ENCODE measurements at regions not wholly inside any gene's neighbourhood (a gene's known extent, or its start where the extent isn't known, plus 50 kb on each side); places are given as distances from the start of the nearest gene placed in this dataset.
A peak's percentile ranks its signal among the peaks of the same experiment; 100 is the strongest.

DNA sequence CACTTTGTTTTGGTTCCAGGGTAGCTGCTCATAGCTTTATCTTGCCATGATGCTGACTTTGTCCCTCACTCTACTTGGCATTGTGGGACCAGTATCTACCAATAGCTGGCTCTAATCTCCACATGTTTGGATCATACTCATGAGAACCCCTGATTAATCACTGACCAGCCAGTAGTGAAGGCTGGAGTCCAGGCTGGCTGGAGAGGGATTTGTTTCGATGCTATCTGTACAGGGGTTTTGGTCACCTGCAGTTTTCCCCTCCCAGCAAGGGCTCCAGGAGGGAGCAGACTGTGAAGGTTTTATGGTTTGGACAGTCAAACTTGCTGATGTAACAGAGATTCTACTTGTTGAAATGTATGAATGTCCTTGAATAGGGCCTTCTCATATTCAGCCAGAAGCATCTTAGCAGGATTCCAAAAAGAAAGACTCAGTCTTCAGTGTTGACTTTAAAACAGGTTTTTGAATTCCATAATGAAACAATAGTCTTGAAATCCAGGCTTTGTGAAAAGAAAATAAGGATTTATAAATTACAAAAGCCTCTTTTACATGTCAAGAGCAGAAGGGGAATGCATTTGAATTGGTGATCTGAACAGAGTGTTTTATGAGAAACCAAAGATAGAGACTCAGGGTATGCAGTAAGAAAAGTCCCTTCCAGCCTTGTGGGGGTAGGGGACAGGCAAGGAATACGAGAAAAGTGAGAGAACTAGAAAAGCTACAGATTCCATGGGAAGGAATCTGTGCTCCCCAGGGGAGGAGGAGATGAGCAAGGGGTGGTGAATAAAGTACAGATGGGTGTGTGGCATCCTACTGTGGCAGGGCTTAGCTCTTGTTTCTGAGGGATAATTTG is 103.1 kb upstream of the SHISA3 start:
- no peaks in the 10 kb centered on the region for H3K27me3 ChIP-seq (ENCODE audit: low read length)
- no peaks in the 10 kb centered on the region for H3K9me3 ChIP-seq (ENCODE audit: low read length)
- H3K9me2 ChIP-seq (replicated peaks; ENCODE audit: insufficient read depth, low read length): no peaks in the 10 kb centered on the region
- H3K4me3 ChIP-seq (ENCODE audit: low read length): no peak overlapping the region
- no peak overlapping the region for H3K27ac ChIP-seq (ENCODE audit: low read length)
- H3K4me1 ChIP-seq (ENCODE audit: low read length): no peaks in the 10 kb centered on the region
- H3K36me3 ChIP-seq (ENCODE audit: insufficient read depth, low read length): no peaks in the 10 kb centered on the region
- no peaks in the 10 kb centered on the region for H3K79me2 ChIP-seq (ENCODE audit: low read length)
- H2AFZ ChIP-seq (ENCODE audit: low read length): no peak overlapping the region
- no peak for DNase-seq
- no peaks in the 10 kb centered on the region for H4K20me1 ChIP-seq (ENCODE audit: insufficient read depth, low read depth, low read length)
- no peak overlapping the region for H3K4me2 ChIP-seq (ENCODE audit: low read depth, low read length, poor library complexity, severe bottlenecking)
- no peak overlapping the region for H3K9ac ChIP-seq (ENCODE audit: low read length)

DNA sequence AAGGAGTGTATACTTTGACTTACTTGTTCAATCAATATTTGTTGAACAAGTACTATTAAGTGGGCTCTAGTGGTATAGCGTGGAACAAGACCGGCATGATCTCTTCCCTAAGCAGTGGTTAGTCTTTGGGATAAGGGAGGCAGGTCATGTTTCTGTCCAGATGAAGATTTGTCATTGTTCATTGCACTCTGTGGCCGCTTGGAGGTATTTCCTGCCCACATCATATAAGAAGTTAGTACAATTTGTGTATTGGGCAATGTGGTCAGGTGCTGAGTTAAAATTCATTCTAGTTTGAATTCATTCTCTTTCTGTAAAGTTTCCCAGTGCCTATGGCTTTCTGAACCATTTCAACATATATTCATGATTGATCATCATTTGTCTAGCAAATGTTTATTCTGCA is 101.1 kb upstream of the SHISA3 start:
- Histone ChIP-seq H3K27ac (ENCODE audit: low read length) (no peak overlapping the region), H4K20me1 (ENCODE audit: insufficient read depth, low read depth, low read length) (no peaks in the 10 kb centered on the region), H3K4me3 (ENCODE audit: low read length) (no peak overlapping the region), H3K4me1 (ENCODE audit: low read length) (no peaks in the 10 kb centered on the region), H3K36me3 (ENCODE audit: insufficient read depth, low read length) (no peaks in the 10 kb centered on the region), H3K9ac (ENCODE audit: low read length) (no peak overlapping the region), H2AFZ (ENCODE audit: low read length) (no peak overlapping the region), H3K27me3 (ENCODE audit: low read length) (no peaks in the 10 kb centered on the region), H3K9me3 (ENCODE audit: low read length) (no peaks in the 10 kb centered on the region), H3K4me2 (ENCODE audit: low read depth, low read length, poor library complexity, severe bottlenecking) (no peak overlapping the region), H3K9me2 (replicated peaks; ENCODE audit: insufficient read depth, low read length) (no peaks in the 10 kb centered on the region), H3K79me2 (ENCODE audit: low read length) (no peaks in the 10 kb centered on the region)
- DNase-seq: no peak

DNA sequence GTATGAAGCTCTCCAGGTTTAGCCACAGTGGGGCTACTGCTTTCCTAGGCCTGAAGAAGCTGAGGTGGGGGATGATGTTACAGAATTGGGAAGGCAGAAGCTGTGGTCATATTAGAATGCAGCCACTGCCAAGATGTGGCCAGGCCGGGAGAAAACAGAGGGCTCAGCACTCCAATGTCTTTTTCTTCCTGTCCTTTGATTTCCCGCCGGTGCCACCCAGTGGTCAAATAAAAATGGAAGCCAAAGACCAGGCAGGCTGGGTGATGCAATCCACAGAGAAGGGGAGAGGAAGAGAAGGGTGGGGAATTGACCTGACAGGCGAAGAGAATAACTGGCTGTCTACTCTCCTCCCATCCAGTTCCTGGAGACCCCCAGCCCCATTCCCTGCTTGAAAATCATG is 94.9 kb upstream of the SHISA3 start:
- Histone ChIP-seq H3K79me2 (ENCODE audit: low read length) (no peaks in the 10 kb centered on the region), H3K27ac (ENCODE audit: low read length) (no peak overlapping the region), H3K36me3 (ENCODE audit: insufficient read depth, low read length) (no peaks in the 10 kb centered on the region), H3K4me3 (ENCODE audit: low read length) (no peak overlapping the region), H3K4me2 (ENCODE audit: low read depth, low read length, poor library complexity, severe bottlenecking) (no peak overlapping the region), H2AFZ (ENCODE audit: low read length) (no peak overlapping the region), H3K9me3 (ENCODE audit: low read length) (no peaks in the 10 kb centered on the region), H3K9ac (ENCODE audit: low read length) (no peak overlapping the region), H3K27me3 (ENCODE audit: low read length) (no peaks in the 10 kb centered on the region), H4K20me1 (ENCODE audit: insufficient read depth, low read depth, low read length) (no peaks in the 10 kb centered on the region), H3K9me2 (replicated peaks; ENCODE audit: insufficient read depth, low read length) (no peaks in the 10 kb centered on the region), H3K4me1 (ENCODE audit: low read length) (no peaks in the 10 kb centered on the region)
- DNase-seq: peak; percentile 59

DNA sequence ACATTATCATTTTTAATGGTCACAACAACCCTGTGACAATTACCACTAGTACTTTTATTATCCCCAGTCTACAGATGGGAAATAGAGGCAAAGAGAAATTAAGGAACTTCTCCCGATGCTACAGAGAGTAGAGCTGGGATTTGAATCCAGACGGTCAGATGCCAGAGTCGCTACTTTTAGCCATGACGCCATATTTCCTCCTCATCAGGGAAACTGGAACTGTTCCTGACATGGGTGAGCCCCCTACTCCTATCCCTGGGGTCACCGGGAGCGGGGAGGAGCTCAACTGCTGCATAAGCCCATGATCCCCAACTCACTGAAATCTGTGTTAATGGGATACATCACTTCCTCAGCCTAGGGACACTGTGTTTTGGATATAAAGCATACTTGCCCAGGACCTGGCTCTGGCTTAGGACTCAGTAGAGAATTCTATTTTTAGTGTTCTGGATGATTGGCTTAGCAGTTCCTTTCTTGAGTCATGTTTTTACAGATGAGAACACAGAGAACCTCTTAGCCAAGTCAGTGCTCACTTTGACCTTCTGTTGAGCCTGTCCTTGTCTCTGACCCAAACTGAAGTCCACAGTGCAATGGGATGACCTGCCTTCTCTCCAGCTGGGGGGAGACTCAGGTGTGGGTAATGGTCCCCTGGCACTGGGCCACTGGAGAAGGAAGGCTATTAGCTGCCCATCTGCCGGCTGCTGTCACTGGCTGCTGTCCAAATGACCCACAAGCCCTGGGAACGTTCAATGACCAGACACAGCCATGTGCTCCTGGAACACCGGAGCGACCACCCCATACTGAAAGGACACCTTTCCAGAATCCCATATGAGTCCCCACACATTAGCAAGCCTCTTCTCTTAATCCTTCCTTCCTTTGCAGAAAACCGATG is 90.8 kb upstream of the SHISA3 start:
- Histone ChIP-seq H3K79me2 (ENCODE audit: low read length) (no peaks in the 10 kb centered on the region), H4K20me1 (ENCODE audit: insufficient read depth, low read depth, low read length) (no peaks in the 10 kb centered on the region), H3K27ac (ENCODE audit: low read length) (no peak overlapping the region), H3K27me3 (ENCODE audit: low read length) (no peaks in the 10 kb centered on the region), H3K4me2 (ENCODE audit: low read depth, low read length, poor library complexity, severe bottlenecking) (no peak overlapping the region), H3K9ac (ENCODE audit: low read length) (no peak overlapping the region), H2AFZ (ENCODE audit: low read length) (no peak overlapping the region), H3K9me2 (replicated peaks; ENCODE audit: insufficient read depth, low read length) (no peaks in the 10 kb centered on the region), H3K4me1 (ENCODE audit: low read length) (no peaks in the 10 kb centered on the region), H3K9me3 (ENCODE audit: low read length) (no peaks in the 10 kb centered on the region), H3K4me3 (ENCODE audit: low read length) (no peak overlapping the region), H3K36me3 (ENCODE audit: insufficient read depth, low read length) (no peaks in the 10 kb centered on the region)
- DNase-seq: no peak

DNA sequence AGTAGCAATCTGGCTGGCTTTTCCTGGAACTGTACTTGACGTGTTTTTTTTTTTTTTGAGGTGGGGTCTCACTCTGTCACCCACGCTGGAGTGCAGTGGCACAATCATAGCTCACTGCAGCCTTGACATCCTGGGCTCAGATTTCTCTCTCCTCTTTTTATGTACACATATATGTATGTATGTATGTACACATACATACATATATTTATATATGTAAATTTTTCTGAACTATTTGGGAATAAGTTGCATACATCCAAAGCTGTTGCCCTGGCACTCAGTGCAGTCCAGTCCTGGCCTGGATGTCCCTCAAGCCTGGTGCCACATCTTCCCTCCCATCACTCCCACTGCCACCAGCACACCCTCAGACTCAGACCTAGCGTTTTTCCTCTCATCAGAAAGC is 89.0 kb upstream of the SHISA3 start:
- Histone ChIP-seq H2AFZ (ENCODE audit: low read length) (no peak overlapping the region), H3K9ac (ENCODE audit: low read length) (no peak overlapping the region), H3K27me3 (ENCODE audit: low read length) (0 out of 2 replicates have a peak, but pooled peaks cover 3% of the 10 kb centered on the region), H4K20me1 (ENCODE audit: insufficient read depth, low read depth, low read length) (no peaks in the 10 kb centered on the region), H3K27ac (ENCODE audit: low read length) (no peak overlapping the region), H3K9me2 (replicated peaks; ENCODE audit: insufficient read depth, low read length) (no peaks in the 10 kb centered on the region), H3K9me3 (ENCODE audit: low read length) (no peaks in the 10 kb centered on the region), H3K4me2 (ENCODE audit: low read depth, low read length, poor library complexity, severe bottlenecking) (no peak overlapping the region), H3K36me3 (ENCODE audit: insufficient read depth, low read length) (no peaks in the 10 kb centered on the region), H3K79me2 (ENCODE audit: low read length) (no peaks in the 10 kb centered on the region), H3K4me1 (ENCODE audit: low read length) (no peaks in the 10 kb centered on the region), H3K4me3 (ENCODE audit: low read length) (no peak overlapping the region)
- no peak for DNase-seq

DNA sequence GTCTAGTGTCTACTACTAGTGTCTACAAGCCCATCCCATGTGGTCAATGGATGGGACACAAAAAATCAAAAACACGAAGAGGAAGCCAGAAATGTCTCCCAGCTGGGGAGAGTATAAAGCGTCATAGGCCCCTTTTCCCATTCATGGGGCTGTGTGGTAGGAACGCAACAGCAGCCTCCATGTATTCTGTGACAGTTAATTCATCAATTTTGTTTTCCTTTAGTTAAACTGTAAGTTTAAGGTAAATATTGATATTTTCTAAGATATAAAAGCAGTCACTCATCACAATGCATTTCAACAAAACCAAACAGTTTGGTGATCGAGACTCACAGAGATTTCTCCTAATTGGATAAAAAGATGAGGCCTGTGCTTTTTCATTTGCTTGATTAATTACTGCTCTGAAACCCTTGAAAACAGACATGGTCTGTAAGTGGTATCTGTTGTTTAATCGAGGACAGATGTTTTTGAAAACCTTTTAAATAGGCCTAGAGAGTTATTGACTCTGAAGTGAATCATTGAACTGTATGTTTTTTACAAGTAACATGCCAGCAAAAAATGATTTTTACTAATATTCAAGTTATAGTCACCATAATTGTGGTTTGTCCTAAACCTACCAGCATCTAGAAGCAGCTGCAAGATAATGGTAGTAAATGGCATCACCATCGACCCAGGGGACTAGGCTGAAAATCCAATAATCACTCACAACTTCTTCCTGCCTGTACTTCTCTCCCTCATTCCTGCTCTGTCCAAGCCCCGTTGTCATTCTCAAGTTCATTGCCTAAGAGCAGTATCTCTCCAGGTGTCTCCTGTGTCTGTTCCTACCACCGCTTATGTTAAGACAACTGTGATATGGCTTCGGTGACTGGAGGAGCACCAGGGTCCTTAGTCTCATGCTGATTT is 87.7 kb upstream of the SHISA3 start:
- Histone ChIP-seq H3K4me1 (ENCODE audit: low read length) (no peaks in the 10 kb centered on the region), H3K9ac (ENCODE audit: low read length) (no peak overlapping the region), H3K4me2 (ENCODE audit: low read depth, low read length, poor library complexity, severe bottlenecking) (no peak overlapping the region), H3K36me3 (ENCODE audit: insufficient read depth, low read length) (no peaks in the 10 kb centered on the region), H4K20me1 (ENCODE audit: insufficient read depth, low read depth, low read length) (no peaks in the 10 kb centered on the region), H3K79me2 (ENCODE audit: low read length) (no peaks in the 10 kb centered on the region), H2AFZ (ENCODE audit: low read length) (no peak overlapping the region), H3K9me3 (ENCODE audit: low read length) (no peaks in the 10 kb centered on the region), H3K9me2 (replicated peaks; ENCODE audit: insufficient read depth, low read length) (no peaks in the 10 kb centered on the region), H3K27me3 (ENCODE audit: low read length) (0 out of 2 replicates have a peak, but pooled peaks cover 3% of the 10 kb centered on the region), H3K27ac (ENCODE audit: low read length) (no peak overlapping the region), H3K4me3 (ENCODE audit: low read length) (no peak overlapping the region)
- DNase-seq: no peak

DNA sequence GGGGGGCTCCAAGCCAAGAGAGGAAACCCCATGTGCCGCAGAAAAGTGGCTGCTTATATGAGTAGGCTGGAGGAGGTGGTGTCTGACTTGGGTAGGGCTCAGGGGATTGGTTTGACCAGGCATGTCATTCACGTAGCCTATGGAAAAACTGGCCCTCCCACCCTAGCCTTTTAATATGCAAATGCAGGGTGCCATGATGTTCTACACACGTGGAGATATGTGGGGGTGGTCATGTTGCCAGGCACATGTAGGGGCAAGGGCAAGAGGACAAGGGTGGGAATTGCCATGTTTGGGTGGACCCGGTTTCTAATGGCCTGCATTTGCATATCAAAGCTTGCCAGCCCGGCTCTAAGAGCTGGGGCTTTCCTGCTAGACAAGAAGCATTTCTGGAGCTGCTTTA is 86.9 kb upstream of the SHISA3 start:
- Histone ChIP-seq H3K27ac (ENCODE audit: low read length) (no peak overlapping the region), H3K36me3 (ENCODE audit: insufficient read depth, low read length) (no peaks in the 10 kb centered on the region), H3K9ac (ENCODE audit: low read length) (no peak overlapping the region), H4K20me1 (ENCODE audit: insufficient read depth, low read depth, low read length) (no peaks in the 10 kb centered on the region), H3K4me3 (ENCODE audit: low read length) (no peak overlapping the region), H3K4me2 (ENCODE audit: low read depth, low read length, poor library complexity, severe bottlenecking) (no peak overlapping the region), H3K27me3 (ENCODE audit: low read length) (0 out of 2 replicates have a peak, but pooled peaks cover 3% of the 10 kb centered on the region), H3K9me3 (ENCODE audit: low read length) (no peaks in the 10 kb centered on the region), H3K4me1 (ENCODE audit: low read length) (no peaks in the 10 kb centered on the region), H3K79me2 (ENCODE audit: low read length) (no peaks in the 10 kb centered on the region), H3K9me2 (replicated peaks; ENCODE audit: insufficient read depth, low read length) (no peaks in the 10 kb centered on the region), H2AFZ (ENCODE audit: low read length) (no peak overlapping the region)
- DNase-seq: no peak

All from Karpas-422 (cell line).